ENCODE measurements at regions not wholly inside any gene's neighbourhood (a gene's known extent, or its start where the extent isn't known, plus 50 kb on each side); places are given as distances from the start of the nearest gene placed in this dataset.

DNA sequence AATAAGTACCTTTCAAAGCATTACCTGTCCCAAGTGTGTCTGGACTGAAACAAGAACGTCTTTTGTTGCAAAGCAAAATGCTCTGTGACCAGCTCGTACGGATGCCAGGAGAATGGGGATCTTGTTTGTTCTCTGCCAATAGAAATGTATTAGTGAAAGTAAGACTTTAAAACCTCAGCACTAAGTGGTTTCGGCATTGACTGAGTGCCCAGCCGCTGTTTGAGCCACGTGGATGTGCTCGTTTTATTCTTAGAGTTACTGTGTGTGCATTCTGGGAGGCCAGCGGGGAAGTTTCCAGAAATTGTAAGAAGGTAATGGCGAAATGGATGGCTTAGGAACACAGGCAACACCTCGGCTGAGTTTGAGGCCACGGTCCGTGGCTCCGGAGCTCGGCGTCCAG is 117.1 kb upstream of the USP29 start (continued):
- TF ChIP-seq, protein P1, sequence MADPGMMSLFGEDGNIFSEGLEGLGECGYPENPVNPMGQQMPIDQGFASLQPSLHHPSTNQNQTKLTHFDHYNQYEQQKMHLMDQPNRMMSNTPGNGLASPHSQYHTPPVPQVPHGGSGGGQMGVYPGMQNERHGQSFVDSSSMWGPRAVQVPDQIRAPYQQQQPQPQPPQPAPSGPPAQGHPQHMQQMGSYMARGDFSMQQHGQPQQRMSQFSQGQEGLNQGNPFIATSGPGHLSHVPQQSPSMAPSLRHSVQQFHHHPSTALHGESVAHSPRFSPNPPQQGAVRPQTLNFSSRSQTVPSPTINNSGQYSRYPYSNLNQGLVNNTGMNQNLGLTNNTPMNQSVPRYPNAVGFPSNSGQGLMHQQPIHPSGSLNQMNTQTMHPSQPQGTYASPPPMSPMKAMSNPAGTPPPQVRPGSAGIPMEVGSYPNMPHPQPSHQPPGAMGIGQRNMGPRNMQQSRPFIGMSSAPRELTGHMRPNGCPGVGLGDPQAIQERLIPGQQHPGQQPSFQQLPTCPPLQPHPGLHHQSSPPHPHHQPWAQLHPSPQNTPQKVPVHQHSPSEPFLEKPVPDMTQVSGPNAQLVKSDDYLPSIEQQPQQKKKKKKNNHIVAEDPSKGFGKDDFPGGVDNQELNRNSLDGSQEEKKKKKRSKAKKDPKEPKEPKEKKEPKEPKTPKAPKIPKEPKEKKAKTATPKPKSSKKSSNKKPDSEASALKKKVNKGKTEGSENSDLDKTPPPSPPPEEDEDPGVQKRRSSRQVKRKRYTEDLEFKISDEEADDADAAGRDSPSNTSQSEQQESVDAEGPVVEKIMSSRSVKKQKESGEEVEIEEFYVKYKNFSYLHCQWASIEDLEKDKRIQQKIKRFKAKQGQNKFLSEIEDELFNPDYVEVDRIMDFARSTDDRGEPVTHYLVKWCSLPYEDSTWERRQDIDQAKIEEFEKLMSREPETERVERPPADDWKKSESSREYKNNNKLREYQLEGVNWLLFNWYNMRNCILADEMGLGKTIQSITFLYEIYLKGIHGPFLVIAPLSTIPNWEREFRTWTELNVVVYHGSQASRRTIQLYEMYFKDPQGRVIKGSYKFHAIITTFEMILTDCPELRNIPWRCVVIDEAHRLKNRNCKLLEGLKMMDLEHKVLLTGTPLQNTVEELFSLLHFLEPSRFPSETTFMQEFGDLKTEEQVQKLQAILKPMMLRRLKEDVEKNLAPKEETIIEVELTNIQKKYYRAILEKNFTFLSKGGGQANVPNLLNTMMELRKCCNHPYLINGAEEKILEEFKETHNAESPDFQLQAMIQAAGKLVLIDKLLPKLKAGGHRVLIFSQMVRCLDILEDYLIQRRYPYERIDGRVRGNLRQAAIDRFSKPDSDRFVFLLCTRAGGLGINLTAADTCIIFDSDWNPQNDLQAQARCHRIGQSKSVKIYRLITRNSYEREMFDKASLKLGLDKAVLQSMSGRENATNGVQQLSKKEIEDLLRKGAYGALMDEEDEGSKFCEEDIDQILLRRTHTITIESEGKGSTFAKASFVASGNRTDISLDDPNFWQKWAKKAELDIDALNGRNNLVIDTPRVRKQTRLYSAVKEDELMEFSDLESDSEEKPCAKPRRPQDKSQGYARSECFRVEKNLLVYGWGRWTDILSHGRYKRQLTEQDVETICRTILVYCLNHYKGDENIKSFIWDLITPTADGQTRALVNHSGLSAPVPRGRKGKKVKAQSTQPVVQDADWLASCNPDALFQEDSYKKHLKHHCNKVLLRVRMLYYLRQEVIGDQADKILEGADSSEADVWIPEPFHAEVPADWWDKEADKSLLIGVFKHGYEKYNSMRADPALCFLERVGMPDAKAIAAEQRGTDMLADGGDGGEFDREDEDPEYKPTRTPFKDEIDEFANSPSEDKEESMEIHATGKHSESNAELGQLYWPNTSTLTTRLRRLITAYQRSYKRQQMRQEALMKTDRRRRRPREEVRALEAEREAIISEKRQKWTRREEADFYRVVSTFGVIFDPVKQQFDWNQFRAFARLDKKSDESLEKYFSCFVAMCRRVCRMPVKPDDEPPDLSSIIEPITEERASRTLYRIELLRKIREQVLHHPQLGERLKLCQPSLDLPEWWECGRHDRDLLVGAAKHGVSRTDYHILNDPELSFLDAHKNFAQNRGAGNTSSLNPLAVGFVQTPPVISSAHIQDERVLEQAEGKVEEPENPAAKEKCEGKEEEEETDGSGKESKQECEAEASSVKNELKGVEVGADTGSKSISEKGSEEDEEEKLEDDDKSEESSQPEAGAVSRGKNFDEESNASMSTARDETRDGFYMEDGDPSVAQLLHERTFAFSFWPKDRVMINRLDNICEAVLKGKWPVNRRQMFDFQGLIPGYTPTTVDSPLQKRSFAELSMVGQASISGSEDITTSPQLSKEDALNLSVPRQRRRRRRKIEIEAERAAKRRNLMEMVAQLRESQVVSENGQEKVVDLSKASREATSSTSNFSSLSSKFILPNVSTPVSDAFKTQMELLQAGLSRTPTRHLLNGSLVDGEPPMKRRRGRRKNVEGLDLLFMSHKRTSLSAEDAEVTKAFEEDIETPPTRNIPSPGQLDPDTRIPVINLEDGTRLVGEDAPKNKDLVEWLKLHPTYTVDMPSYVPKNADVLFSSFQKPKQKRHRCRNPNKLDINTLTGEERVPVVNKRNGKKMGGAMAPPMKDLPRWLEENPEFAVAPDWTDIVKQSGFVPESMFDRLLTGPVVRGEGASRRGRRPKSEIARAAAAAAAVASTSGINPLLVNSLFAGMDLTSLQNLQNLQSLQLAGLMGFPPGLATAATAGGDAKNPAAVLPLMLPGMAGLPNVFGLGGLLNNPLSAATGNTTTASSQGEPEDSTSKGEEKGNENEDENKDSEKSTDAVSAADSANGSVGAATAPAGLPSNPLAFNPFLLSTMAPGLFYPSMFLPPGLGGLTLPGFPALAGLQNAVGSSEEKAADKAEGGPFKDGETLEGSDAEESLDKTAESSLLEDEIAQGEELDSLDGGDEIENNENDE (IDR thresholded peaks at IDR 0.05; ENCODE audit: insufficient replicate concordance, low read length): no peak
- TF ChIP-seq, protein P2, sequence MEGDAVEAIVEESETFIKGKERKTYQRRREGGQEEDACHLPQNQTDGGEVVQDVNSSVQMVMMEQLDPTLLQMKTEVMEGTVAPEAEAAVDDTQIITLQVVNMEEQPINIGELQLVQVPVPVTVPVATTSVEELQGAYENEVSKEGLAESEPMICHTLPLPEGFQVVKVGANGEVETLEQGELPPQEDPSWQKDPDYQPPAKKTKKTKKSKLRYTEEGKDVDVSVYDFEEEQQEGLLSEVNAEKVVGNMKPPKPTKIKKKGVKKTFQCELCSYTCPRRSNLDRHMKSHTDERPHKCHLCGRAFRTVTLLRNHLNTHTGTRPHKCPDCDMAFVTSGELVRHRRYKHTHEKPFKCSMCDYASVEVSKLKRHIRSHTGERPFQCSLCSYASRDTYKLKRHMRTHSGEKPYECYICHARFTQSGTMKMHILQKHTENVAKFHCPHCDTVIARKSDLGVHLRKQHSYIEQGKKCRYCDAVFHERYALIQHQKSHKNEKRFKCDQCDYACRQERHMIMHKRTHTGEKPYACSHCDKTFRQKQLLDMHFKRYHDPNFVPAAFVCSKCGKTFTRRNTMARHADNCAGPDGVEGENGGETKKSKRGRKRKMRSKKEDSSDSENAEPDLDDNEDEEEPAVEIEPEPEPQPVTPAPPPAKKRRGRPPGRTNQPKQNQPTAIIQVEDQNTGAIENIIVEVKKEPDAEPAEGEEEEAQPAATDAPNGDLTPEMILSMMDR (IDR thresholded peaks at IDR 0.05; ENCODE audit: control extremely low read depth in 1 of 3, insufficient read depth in 1 of 3, low read depth in 1 of 3, low read length in 3 of 3): no peak
- TF ChIP-seq RAD21 (IDR thresholded peaks at IDR 0.05 in 1 of 2, conservative IDR thresholded peaks at IDR 0.05 in 1 of 2; ENCODE audit: low read depth in 2 of 2, low read length in 2 of 2): no peak
- no peak for TF ChIP-seq POLR2A (IDR thresholded peaks at IDR 0.05; ENCODE audit: control extremely low read depth in 1 of 2, low read depth in 2 of 2, low read length in 2 of 2)
- no peak for TF ChIP-seq TAF1 (IDR thresholded peaks at IDR 0.05; ENCODE audit: low read depth, low read length)
